Limb (tissue), 2 donors: ENCODE measurements at regions not wholly inside any gene's neighbourhood (a gene's known extent, or its start where the extent isn't known, plus 50 kb on each side); places are given as distances from the start of the nearest gene placed in this dataset.
"Not testable (repeated sequence)": the region's sequence is repeated elsewhere in the genome, so short reads cannot be mapped to it uniquely, and the experiment has no call there.

ENCODE experiments used
- DNase-seq, 2 donors: peaks; one replicate each; pipeline ENCODE4 v3.0.0-alpha.2; 2016; ENCODE audit errors: extremely low spot score in 2 of 2

DNA sequence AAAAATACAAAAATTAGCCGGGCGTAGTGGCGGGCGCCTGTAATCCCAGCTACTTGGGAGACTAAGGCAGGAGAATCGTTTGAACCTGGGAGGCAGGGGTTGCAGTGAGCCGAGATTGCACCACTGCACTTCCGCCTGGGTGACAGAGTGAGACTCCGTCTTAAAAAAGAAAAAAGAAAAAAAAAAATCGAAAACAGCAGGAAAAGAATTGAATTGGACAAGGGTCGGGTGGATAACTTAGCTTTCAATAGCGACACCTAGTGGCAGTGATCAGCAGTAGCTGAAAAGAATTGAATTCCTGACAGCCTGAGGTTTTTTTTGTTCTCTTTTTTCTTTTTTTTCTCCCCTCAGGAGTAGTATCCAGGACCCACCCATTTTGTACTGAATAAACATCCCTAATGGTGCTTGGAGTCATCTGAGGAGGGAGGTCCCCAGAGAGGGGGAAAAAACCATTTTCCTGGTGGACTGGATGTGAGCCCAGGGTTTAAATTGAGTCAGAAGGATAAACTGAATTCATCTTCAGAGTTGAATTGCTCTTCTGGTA is 55.1 kb downstream of the CYCS start:
- DNase-seq, result peak; percentile 48 to 89

DNA sequence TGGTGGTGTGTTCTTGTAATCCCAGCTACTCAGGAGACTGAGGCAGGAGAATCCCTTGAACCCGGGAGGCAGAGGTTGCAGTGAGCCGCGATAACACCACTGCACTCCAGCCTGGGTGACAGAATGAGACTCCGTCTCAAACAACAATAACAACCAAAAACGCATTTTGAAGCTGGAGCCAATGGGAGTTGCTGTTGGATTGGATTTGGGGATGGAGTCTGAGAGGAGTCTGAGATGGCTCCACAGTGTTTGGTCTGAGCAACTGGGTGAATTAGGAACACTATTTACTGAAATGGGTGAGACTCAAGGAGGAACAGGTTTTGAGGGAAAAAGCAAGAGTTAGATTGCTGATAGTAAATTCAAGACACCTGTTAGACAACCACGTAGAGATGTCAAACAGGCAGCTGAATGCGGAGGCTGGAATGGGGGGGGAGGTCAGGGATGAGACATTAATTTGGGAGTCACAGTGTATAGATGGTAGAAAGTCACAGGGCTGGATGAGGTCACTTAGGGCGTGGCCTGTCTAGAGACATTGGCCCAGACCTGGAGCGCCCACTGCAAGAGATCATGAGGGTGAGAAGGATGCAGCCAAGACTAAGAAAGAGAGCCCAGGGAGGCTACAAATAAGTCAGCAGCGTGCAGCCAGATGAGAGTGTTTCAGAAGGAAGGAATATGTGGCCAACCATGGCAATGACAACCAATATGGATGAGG is 56.4 kb downstream of the CYCS start:
- no peak for DNase-seq

DNA sequence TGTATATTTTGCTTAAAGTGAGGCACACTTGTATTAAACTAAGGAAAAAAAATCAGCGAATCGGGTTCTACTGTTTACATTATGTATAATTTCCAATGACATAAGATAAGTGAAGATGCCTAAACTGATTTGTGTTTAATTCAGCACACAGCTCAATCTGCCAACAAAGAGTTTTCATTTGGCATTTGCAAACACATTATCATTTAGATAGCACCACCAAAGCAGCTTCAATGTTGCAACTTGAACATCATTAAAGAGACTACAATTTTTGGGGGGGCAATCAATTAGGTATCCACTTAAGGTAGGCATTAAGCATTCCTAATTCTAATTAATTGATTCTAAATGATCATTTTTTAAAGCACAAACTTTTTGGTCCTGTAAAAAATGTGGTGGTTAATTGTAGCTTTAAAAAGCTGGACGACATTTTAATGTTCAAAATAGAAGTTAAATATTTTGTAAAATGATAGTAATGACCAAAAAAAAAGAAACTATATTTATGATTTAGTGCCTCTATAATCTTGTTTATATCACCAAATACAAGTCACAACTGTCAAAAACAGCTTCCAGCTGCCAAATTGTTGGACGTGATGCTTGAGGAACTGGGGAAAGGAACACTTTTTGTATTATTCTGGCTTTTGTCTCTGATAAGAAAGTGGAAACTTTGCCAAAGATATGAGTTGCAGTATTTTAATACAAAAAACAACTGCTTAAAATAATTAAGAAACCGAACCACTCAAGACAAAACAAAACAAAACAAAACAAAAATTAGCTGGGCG is 57.1 kb downstream of the CYCS start:
- no peak for DNase-seq

GRCh38 chr7:25066253-25066652 is 58.8 kb downstream of the CYCS start:
- no peak for DNase-seq

DNA sequence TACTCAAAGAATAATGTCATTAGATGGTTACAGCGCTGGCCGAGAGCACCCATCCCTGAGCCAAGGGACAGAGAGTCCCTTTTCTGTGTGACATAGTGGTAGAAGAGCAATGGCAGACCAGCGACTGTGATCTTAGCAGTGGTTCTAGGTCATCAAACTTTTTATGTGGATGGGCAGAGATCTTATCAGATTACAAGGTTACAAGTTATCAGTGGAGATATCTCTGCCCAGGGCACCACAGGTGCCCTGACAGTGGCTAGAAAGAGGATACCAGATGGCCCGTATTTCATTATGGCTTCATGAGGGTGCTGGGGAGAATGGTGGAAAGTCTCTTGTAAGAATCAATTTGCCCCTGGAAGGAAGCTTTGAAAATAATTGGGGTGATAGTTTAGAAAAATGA is 62.7 kb downstream of the CYCS start:
- no peak for DNase-seq

DNA sequence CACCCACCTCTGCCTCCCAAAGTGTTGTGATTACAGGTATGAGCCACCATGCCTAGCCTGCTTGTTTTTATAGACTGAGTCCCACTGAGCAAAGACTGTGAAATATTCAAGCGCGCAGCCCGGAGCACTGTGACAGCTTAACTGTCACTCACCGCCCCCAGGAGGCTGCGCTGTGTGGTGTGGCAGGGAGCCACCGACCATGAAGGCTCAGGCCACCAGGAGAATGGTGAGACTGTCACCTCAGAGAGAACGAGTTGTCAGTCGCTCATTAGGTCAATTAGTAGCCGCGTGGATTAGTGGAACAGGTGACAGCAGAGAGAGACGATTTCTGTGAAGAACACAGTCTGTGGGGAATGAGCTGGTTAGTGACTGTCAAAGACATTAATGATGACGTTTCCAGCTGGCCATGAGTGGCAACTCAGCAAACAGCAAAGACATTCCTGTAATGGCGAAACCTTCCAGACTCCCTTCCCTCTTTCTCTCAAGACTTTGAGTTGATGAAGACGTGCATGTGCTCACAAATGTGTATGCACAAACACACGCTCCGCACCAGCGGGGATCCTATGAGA is 64.5 kb downstream of the CYCS start:
- DNase-seq, result no peak

DNA sequence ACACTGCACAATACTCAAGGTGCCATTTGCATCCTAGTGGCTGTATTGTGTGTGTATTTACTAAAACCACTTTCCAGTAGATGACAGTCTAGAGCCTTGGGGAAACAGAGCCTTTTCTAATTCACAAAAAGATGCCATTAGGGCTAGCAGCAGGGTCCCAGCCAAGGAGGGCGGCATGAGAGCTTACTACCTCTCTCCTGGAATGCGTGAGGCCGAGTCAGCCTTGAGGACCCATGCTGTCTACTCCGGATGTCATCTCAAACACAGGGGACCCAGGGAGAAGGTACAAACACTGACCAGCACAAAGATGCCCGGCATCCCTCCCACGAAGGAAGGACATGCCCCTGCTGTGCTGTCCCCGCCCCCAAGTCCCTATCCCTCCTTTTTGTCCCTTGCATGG is 65.5 kb downstream of the CYCS start:
- DNase-seq, result no peak

- no peak for DNase-seq
These were observed 68.7 kb downstream of the CYCS start for GRCh38 chr7:25056368-25056767.

- DNase-seq, result no peak
These were observed 69.4 kb downstream of the CYCS start for GRCh38 chr7:25055520-25056220.

GRCh38 chr7:25054819-25055519 is 70.1 kb downstream of the CYCS start:
- no peak for DNase-seq

DNA sequence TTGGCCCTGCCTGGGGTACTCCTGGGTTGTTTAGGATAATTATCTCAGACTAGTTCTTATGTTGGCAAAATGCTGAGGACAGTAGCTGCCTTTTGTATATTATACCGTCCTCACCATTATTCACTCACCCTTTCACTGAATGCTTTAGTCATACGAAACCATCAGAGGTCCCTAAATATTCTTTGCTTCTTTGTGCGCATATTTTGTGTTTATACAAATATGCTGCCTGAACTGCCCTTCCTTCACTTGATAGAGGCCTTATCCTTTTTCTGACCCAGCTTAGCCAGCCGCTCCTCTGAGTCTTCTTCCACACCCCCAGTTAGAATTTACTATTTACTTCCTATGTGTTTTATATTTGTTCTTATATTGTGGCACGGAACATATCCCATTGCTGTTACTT is 70.2 kb upstream of the OSBPL3 start:
- no peak for DNase-seq

DNA sequence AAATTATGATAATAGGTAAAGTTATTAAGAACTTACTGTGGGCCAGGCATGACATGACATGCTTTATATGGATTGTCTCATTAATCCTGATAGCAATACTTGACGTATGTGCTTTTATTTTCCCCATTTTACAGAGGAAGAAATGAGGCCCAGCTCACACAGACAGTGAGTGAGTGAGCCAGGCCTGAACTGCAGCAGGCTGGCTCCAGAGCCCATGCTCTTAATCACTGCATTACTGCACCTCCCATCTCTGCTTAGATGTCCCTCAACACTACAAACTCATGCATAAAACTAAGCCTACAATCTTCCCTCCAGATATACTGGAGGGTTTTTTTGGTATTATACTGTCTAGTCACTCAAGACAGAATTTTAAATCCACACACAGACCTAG is 68.5 kb upstream of the OSBPL3 start:
- no peak for DNase-seq

- not testable (repeated sequence) for DNase-seq
These were observed 67.8 kb upstream of the OSBPL3 start for GRCh38 chr7:25047571-25048443.

DNA sequence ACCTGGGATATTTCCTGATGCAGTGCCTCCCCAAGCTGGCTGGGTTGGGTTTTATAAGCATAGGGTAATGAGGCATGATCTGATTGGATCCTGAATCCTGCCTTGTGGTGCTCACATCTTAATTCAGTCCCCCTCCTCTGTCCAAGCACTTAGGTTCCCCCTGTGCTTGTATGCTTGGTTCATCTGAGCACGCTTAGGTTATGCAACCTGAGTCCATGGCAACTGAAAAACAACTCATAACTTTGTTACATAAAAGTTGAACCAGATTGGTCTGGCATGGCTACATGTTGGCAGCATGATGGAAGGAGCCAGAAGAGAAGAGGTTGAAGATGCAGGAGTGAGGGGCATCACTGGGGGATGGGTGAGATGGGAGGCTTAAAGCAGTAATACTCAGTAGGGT is 57.3 kb upstream of the OSBPL3 start:
- no peak for DNase-seq

DNA sequence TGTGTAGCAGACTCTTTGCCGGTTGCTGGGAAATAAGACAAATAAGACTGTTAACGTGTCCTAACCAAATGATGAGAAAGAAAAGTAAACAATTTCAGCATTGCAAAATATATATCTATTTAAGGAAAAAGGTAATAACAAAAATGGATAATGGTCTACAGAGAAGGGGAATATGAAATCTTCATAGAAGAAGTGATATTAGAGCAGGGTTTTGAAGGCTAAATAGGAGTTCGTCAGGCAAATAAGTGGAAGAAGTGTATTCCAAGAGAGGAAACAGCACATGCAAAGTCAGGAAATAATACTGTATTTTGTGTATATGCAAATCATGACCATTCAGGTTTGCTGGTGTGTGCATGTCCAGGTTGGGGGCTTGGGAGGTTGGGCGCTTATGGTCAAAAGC is 55.3 kb upstream of the OSBPL3 start:
- DNase-seq, result no peak

- DNase-seq, result no peak
These were observed 54.2 kb upstream of the OSBPL3 start for GRCh38 chr7:25034136-25034535.

DNA sequence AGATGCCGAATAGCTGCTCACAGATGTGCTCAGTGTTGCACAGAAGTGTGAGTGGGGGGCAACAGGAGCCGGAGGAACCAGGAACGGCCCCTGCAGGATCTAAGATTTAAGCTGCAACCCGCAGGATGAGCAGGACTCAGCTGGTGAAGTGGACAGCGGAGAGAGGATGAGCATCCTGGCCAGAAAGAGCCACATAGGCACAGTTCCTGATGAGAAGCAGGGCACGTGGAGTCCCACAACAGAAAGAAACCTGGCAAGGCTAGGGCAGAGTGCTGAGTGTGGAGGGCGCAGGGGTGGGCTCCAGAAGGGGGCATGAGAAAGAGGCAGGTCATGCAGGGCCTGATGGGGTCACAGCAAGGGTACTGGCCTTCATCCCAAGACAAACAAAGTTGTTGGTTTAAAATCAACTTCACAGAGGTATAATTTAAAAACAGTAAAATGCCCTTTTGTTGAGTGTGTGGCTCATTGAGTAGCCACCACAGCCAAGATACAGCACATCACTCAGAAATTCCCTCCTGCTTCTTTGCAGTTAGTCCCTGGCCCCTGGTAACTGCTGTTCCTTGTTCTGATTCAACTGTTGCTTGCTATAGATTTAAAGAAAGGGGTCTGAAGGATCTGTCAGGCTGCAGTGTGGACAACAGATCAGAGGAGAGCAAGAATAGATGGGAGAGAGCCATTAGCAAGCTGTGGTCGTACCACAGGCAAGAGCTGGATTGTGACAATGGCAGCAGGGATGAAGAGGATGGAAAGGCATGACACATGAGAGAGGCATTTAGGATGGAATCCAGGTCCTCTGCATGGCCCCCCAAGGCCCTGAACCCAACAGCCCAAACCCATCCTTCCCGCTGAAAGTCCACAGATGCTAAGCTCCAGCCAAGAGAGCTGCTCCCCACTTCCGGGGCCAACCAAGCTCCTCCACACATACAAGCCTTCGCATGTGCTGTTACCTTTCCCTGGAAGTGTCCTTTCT is 53.1 kb upstream of the OSBPL3 start:
- DNase-seq, result no peak

DNA sequence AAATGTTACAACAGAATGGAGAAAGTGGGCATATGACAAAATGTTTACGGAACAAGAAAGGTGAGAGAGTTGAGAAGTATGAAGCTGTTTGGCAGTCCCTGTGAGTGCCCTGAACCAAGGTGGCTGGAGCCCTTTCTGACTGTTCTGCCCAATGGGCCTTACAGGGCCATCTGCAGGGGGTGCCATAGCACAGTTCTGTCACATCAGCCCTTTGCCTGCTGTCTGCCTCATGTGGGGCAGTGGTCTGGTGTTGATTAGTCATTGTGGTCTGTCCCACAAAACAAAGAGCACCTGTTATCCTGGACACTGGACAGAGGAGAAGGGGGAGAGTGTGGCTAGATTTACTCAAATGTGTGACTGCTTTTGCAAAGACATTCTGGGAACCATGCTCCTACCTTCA is 51.5 kb upstream of the OSBPL3 start:
- DNase-seq, result no peak

DNA sequence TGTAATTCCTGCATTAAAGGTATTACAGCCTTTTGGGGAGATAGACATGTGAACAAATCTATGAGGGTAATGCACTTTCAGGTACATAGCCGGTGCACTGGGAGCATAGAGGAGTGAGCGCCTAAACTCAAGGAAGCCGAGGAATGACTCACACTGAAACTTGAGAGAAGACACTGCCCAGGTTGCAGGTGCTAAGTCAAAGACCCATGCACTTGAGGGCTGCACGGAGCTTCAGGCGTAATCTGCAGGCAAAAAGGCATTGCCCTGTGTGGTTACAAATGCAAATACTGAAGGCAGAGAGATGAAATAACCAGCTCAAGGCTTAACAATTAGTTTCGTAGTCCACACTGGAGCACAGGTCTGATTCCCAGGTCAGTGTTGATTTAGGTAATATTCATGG is 51.0 kb upstream of the OSBPL3 start:
- DNase-seq, result no peak
